NB4 (cell line): ENCODE measurements at regions not wholly inside any gene's neighbourhood (a gene's known extent, or its start where the extent isn't known, plus 50 kb on each side); places are given as distances from the start of the nearest gene placed in this dataset.

ENCODE experiments used
- POLR2A ChIP-seq: IDR thresholded peaks from 2 replicates; pipeline ENCODE4 v1.6.1; 2011; ENCODE audit warnings: mild to moderate bottlenecking; ENCODE audit not compliant: insufficient read length; ENCODE audit errors: extremely low read depth
- TF ChIP-seq, protein P1 (sequence below): IDR thresholded peaks from one replicate; pipeline ENCODE4 v1.5.1; 2012; ENCODE audit warnings: low read depth, low read length

- TF ChIP-seq POLR2A: no peak
- TF ChIP-seq, protein P1, sequence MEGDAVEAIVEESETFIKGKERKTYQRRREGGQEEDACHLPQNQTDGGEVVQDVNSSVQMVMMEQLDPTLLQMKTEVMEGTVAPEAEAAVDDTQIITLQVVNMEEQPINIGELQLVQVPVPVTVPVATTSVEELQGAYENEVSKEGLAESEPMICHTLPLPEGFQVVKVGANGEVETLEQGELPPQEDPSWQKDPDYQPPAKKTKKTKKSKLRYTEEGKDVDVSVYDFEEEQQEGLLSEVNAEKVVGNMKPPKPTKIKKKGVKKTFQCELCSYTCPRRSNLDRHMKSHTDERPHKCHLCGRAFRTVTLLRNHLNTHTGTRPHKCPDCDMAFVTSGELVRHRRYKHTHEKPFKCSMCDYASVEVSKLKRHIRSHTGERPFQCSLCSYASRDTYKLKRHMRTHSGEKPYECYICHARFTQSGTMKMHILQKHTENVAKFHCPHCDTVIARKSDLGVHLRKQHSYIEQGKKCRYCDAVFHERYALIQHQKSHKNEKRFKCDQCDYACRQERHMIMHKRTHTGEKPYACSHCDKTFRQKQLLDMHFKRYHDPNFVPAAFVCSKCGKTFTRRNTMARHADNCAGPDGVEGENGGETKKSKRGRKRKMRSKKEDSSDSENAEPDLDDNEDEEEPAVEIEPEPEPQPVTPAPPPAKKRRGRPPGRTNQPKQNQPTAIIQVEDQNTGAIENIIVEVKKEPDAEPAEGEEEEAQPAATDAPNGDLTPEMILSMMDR: no peak
Measured at GRCh38 chr5:3326841-3327232, 268.8 kb upstream of the IRX1 start.
